Left renal cortex interstitium (tissue), 4 donors: ENCODE measurements at regions not wholly inside any gene's neighbourhood (a gene's known extent, or its start where the extent isn't known, plus 50 kb on each side); places are given as distances from the start of the nearest gene placed in this dataset.
A peak's percentile ranks its signal among the peaks of the same experiment; 100 is the strongest.

Experiments used
- DNase-seq, 4 donors: peaks; one replicate each; pipeline ENCODE4 v3.0.0-alpha.2; 2013; ENCODE audit warnings: low read depth in 4 of 4, low spot score in 2 of 4, missing footprints in 1 of 4

- DNase-seq, result no peak
Measured at GRCh38 chr21:18937337-18937736, 533.8 kb upstream of the TMPRSS15 start.

- DNase-seq, result no peak
Measured at GRCh38 chr21:18940791-18941190, 537.2 kb upstream of the TMPRSS15 start.

GRCh38 chr21:18950045-18950740 lies 546.6 kb upstream of the TMPRSS15 start:
- DNase-seq, result no peak

- peak in 1 of 4 donors; percentile 36 for DNase-seq
Measured at GRCh38 chr21:18951271-18952038, 547.9 kb upstream of the TMPRSS15 start.

GRCh38 chr21:18954441-18954844 lies 550.9 kb upstream of the TMPRSS15 start:
- DNase-seq, result no peak

DNA sequence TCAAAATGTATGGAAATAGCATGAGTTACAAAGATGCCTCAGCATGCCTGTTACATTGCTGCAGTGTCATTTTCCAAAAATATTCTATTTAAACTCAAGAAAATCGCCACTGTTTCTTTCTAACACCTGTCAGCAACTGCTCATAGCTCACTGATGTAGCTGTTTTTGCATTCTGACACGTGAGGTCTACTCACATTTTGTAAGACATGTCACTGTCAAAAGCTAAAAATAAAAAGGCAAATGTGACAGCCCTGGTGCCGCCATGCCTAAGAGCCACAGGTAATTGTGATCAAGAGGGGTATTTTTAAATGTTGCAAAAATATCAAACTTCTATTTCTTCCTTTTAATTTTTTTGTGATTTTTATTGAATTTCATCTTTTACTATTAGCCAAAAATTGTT lies 556.2 kb upstream of the TMPRSS15 start:
- no peak for DNase-seq

- DNase-seq, result peak in 2 of 4 donors; percentile 25 to 44
Measured at GRCh38 chr21:18960306-18960705, 556.7 kb upstream of the TMPRSS15 start.

- DNase-seq, result no peak
Measured at GRCh38 chr21:18970416-18970815, 566.8 kb upstream of the TMPRSS15 start.

- DNase-seq, result no peak
Measured at GRCh38 chr21:18970941-18971340, 567.4 kb upstream of the TMPRSS15 start.

- no peak for DNase-seq
Measured at GRCh38 chr21:18985584-18985983, 582.0 kb upstream of the TMPRSS15 start.

DNA sequence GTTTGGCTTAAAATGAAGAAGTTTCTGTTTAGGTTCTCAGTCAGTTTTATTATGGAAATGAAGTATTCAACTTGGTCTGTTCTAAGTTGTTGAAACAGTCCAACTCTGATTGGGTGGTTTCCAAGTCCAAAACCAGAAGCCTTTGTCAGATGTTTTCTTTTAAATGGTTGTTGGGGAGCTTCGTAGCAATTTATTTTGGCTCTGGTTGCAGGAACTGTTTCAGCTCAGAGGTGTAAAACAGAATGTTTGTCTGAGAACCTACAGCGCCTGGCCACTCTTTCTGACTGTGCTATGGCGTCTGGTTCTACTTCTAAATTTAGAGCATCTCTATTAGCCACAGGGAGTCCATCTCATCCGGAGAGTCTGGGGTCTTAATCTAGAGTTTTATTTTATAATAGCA lies 582.6 kb upstream of the TMPRSS15 start:
- DNase-seq, result no peak

DNA sequence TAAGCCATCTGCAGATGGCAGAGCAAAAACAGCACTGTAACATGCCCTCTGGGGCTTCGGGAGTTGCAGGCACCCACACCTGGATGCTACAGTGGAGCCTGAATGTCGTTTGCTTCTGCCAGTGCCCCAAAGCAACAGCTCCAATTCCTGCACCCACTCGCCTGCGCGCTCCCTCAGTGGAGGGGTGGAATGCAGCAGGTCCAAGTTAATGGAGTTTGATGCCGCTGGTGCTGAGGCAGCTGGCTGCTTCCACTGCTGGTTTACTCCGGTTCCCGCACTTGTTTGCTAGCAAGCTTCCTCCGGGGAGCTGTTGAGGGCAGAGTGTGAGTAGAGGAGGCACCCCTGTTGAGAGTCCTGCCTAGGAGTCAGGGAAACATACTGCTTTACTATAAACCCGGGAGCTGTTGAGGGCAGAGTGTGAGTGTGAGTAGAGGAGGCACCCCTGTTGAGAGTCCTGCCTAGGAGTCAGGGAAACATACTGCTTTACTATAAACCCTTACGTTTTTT lies 584.0 kb upstream of the TMPRSS15 start:
- DNase-seq, result peak in 1 of 4 donors; percentile 12

GRCh38 chr21:18989953-18990495 lies 586.4 kb upstream of the TMPRSS15 start:
- peak in 1 of 4 donors; percentile 8 for DNase-seq

DNA sequence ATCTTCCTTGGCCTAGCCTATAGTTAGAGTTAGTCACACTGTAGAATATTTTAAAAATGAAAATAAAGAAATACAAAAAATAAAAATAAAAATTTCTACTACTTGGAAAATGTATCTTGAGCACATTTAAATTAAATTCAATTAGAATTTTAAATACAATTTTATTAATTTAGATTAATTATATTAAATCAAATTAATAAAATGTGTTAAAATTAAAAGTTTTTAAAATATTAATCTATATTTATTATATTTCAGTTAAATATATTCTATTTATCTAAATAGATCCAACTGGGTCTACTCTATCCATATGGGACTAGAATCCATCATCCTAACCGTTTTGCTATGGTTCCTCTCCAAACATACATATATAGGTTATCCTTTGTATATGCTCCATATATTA lies 588.3 kb upstream of the TMPRSS15 start:
- no peak for DNase-seq

DNA sequence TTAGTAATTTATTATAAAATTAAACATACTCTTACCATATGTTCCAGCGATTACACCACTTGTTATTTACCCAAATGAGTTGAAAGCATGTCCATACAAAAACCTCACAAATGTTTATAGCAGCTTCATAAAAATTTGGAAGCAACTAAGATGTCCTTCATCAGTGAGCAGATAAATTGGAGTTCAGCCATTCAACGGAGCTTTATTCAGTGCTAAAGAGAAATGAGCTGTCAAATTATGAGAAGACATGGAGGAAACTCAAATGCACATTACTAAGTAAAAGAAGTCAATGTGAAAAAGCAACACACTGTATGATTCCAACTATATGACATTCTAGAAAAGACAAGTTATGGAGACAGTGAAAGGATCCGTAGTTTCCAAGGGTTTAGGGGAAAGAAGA lies 606.7 kb upstream of the TMPRSS15 start:
- DNase-seq, result no peak

- no peak for DNase-seq
Measured at GRCh38 chr21:19010996-19011395, 607.4 kb upstream of the TMPRSS15 start.

GRCh38 chr21:19011451-19011850 lies 607.9 kb upstream of the TMPRSS15 start:
- DNase-seq, result no peak

- no peak for DNase-seq
Measured at GRCh38 chr21:19013916-19014315, 610.3 kb upstream of the TMPRSS15 start.

- DNase-seq, result no peak
Measured at GRCh38 chr21:19018529-19018928, 614.9 kb upstream of the TMPRSS15 start.

GRCh38 chr21:19022978-19023377 lies 619.4 kb upstream of the TMPRSS15 start:
- DNase-seq, result no peak

GRCh38 chr21:19026911-19027310 lies 623.3 kb upstream of the TMPRSS15 start:
- DNase-seq, result no peak

DNA sequence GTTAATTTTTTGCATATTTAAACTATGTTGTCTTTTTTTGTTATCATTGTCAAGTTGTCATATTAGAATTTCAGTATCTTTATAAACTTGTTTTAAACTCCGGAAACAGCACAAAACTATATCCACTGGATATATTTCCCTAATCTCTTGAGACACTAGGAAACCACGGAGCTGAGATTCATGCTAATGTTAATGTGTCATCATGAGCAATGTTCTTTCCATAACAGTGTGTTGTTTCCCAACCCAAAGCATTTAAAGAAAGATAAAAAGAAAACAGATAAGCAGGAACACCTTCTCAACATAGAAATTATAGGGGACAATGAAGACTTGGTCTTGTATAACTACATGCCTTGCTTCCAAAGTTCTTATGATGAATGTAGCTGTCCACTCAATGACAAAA lies 626.2 kb upstream of the TMPRSS15 start:
- no peak for DNase-seq
